GM19397 (cell line): ENCODE measurements at regions not wholly inside any gene's neighbourhood (a gene's known extent, or its start where the extent isn't known, plus 50 kb on each side); places are given as distances from the start of the nearest gene placed in this dataset.
"Not testable (repeated sequence)": the region's sequence is repeated elsewhere in the genome, so short reads cannot be mapped to it uniquely, and the experiment has no call there.

ENCODE experiments used
- ATAC-seq: cut with Tn5 transposase; IDR thresholded peaks from one replicate; pipeline ENCODE4 v1.9.1; 2021; ENCODE audit warnings: mild to moderate bottlenecking, moderate library complexity; ENCODE audit not compliant: unreplicated experiment

- not testable (repeated sequence) for ATAC-seq
Measured at GRCh38 chr15:20105011-20105990, 436.3 kb downstream of the GOLGA6L6 start.

DNA sequence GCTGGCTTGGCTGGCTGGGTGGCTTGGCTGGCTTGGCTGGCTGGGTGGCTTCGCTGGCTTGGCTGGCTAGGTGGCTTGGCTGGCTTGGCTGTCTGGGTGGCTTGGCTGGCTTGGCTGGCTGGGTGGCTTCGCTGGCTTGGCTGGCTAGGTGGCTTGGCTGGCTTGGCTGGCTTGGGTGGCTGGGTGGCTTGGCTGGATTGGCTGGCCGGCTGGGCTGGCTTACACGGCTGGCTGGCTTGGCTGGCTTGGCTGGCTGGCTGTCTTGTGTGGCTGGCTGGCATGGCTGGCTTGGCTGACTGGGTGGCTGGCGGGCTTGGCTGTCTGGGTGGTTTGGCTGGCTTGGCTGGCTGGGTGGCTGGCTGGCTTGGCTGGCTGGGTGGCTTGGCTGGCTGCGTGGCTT lies 437.0 kb downstream of the GOLGA6L6 start:
- not testable (repeated sequence) for ATAC-seq

GRCh38 chr15:20102862-20103261 lies 438.7 kb downstream of the GOLGA6L6 start:
- ATAC-seq, result not testable (repeated sequence)

- not testable (repeated sequence) for ATAC-seq
Measured at GRCh38 chr15:20102209-20102608, 439.4 kb downstream of the GOLGA6L6 start.

- ATAC-seq, result not testable (repeated sequence)
Measured at GRCh38 chr15:20101281-20101680, 440.3 kb downstream of the GOLGA6L6 start.

DNA sequence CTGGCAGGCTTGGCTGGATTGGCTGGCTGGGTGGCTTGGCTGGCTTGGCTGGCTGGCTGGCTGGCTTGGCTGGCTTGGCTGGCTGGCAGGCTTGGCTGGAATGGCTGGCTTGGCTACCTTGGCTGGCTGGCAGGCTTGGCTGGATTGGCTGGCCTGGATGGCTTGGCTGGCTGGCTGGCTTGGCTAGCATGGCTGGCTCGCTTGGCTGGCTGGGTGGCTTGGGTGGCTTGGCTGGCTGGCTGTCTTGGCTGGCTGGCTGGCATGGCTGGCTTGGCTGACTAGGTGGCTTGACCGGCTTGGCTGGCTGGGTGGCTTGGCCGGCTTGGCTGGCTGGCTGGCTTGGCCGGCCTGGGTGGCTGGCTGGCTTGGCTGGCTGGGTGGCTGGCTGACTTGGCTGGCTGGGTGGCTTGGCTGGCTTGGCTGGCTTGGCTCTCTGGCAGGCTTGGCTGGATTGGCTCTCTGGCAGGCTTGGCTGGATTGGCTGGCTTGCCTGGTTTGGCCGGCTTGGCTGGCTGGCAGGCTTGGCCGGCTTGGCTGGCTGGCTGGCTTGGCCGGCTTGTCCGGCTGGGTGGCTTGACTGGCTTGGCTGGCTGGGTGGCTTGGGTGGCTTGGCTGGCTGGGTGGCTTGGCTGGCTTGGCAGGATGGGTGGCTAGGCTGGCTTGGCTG lies 440.9 kb downstream of the GOLGA6L6 start:
- not testable (repeated sequence) for ATAC-seq

- ATAC-seq, result not testable (repeated sequence)
Measured at GRCh38 chr15:20095699-20096303, 445.8 kb downstream of the GOLGA6L6 start.

GRCh38 chr15:20089541-20089940 lies 452.1 kb downstream of the GOLGA6L6 start:
- ATAC-seq, result not testable (repeated sequence)

DNA sequence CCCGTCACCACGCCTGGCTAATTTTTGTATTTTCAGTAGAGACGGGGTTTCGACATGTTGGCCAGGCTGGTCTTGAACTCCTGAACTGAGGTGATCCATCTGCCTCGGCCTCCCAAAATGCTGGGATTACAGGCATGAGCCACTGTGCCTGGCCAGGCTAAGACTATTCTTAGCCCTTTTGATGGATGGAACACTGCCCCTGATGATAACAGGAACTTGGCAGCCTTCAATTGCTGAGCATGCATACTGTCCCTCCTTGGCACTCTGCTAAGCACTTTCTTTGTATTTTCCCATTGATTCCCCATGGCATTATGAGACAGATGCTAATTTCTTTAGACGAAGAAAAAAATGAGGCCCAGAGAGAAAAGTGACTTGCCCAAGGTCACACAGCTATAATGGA lies 457.6 kb downstream of the GOLGA6L6 start:
- ATAC-seq, result not testable (repeated sequence)

GRCh38 chr15:20074082-20074481 lies 467.5 kb downstream of the GOLGA6L6 start:
- not testable (repeated sequence) for ATAC-seq

- not testable (repeated sequence) for ATAC-seq
Measured at GRCh38 chr15:20069043-20069442, 472.6 kb downstream of the GOLGA6L6 start.

- not testable (repeated sequence) for ATAC-seq
Measured at GRCh38 chr15:20066173-20066572, 475.4 kb downstream of the GOLGA6L6 start.

GRCh38 chr15:20065508-20065907 lies 476.1 kb downstream of the GOLGA6L6 start:
- not testable (repeated sequence) for ATAC-seq

DNA sequence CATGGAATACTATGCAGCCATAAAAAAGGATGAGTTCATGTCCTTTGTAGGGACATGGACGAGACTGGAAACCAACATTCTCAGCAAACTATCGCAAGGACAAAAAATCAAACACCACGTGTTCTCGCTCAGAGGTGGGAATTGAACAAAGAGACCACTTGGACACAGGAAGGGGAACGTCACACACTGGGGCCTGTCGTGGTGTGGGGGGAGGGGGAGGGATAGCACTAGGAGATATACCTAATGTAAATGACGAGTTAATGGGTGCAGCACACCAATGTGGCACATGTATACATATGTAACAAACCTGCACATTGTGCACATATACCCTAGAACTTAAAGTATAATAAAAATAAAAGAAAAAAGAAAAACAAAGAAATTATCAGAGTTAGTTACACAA lies 478.4 kb downstream of the GOLGA6L6 start:
- not testable (repeated sequence) for ATAC-seq

GRCh38 chr15:20060838-20061237 lies 480.8 kb downstream of the GOLGA6L6 start:
- ATAC-seq, result not testable (repeated sequence)

DNA sequence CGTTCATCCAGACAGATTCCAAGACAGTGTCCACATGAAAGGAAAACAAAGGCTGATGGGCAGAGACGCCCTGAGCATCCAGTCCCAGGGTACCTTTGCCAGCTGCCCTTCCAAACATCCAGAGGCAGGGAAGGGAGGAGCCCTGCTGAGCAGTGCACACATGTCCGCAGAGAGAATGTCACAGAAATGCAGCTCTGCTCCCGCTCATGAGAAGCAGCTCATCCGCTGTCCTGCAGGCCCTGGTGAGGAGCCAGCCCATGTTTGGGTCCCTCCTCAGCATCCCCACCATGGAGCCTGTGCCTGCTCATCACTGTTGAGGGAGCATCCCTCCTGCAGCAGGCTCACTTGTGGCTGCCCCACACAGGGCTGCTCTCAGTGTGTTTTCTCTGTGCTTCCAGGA lies 484.7 kb downstream of the GOLGA6L6 start:
- not testable (repeated sequence) for ATAC-seq

DNA sequence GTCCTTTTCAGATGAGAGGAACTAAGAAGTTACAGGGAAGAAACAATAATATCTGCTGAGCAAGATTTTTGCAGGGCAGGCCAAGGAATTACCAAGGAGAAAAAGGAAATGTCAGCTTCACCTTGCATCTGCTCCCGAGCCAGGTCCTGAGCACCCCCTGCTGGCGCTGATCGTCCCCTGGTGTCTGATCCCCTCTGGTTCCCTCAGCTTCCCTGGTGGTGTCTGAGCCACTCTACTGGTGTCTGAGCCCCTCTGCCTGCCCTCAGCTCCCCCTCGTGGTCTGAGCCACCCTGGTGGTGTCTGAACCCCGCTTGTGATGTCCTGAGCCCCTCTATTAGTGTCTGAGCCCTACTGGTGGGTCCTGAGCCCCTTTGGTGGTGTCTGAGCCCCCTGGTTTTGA lies 485.7 kb downstream of the GOLGA6L6 start:
- not testable (repeated sequence) for ATAC-seq

DNA sequence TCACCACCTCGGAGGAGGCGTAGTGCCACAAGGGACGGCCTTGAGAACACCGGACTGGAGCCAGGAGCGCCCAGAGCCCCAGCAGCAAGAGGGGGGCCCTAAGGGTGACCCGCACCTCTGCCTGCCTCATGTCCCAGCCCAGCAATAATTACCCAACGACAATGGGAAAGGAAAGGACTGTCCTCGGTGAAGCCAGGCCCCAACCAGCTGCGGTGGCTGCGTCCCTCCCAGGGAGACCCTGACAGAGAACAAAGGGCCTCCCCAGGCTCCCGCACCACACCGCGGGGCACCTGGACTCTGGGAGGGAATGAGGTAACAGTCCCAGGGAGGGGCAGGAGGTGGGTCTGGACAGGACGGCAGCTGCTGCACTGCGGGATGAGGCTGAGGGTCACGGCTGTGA lies 493.4 kb downstream of the GOLGA6L6 start:
- ATAC-seq, result not testable (repeated sequence)

DNA sequence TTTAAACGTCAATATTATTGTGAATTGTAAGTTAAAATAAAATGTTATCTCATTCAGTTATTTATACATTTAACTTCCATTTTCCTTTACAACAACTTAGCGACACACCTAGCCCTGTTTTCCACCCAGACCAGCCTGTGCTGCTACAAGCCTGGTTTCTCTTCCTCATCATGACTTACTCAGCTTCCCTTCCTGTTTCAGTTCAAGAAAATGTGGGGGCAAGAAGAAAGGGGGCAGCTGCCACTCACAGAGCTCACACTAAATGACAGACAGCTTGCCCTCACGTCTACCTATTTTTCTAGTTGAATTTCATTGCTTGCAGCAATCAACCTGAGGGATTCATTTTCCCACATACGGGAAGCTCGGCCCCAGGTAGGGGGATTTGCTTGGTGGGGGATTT lies 496.4 kb downstream of the GOLGA6L6 start:
- ATAC-seq, result not testable (repeated sequence)

DNA sequence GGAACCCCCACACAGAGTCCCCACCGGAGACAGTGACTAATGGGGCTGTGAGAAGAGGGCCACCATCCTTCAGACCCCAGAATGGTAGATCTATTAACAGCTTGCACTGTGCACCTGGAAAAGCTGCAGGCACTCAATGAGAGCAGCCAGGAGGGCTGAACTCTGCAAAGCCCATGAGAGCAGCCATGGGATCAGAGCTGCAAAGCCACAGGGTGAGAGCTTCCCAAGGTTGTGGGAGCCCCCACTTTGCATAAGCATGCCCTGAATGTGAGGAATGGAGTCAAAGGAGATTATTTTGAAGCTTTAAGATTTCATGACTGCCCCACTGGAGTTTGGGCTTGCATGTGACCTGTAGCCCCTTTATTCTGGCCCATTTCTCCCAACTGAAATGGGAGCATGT lies 500.9 kb downstream of the GOLGA6L6 start:
- not testable (repeated sequence) for ATAC-seq

- not testable (repeated sequence) for ATAC-seq
Measured at GRCh38 chr15:20025040-20025439, 516.6 kb downstream of the GOLGA6L6 start.
